NCI-H345 treated with DMSO at 0.1 percent for 48 hours (cell line): ENCODE measurements at regions not wholly inside any gene's neighbourhood (a gene's known extent, or its start where the extent isn't known, plus 50 kb on each side); places are given as distances from the start of the nearest gene placed in this dataset.
"Not testable (repeated sequence)": the region's sequence is repeated elsewhere in the genome, so short reads cannot be mapped to it uniquely, and the experiment has no call there.

ENCODE experiments used
- DNase-seq: peaks from one replicate; lab custom pipeline; 2025; ENCODE audit not compliant: unreplicated experiment; lab: John Stamatoyannopoulos, UW

DNA sequence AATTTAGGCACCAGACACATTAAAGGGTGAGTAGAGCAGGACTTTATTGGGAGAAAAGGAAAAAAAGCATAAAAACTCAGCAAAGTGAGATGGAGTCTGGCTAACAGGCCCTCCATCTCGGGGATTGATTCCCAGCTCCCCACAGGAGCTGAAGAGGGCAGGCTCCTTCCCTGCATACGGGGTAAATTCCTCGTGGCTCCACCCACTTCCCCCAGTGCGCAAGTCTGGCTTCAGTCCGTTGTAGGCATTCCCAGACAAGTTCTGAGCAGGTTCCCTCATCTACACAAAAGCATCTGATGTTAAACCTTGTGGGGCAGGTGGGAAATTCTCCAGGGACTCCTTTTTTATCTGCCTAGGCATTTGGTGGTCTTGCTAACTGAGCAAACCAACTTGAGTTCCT lies 722.6 kb downstream of the ZNF385D start:
- DNase-seq, result no peak

DNA sequence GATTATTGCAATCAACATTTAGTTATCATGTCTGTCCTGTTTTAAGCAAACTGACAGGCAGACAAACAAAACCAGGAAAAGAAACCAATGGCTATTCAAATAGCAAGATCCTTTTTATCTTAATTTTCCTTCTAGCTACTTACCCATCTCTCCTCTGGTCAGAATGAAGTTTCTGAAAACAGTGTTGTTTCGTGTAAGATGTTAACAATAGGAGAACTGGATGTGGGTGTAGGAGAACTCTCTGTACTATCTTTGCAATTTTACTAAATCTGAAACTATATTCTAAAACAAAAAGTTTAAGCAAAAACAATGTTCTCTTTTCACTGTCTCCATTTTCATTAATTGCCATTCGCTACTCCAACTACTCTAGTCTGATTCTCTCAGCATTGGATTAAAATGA lies 726.4 kb downstream of the ZNF385D start:
- no peak for DNase-seq

DNA sequence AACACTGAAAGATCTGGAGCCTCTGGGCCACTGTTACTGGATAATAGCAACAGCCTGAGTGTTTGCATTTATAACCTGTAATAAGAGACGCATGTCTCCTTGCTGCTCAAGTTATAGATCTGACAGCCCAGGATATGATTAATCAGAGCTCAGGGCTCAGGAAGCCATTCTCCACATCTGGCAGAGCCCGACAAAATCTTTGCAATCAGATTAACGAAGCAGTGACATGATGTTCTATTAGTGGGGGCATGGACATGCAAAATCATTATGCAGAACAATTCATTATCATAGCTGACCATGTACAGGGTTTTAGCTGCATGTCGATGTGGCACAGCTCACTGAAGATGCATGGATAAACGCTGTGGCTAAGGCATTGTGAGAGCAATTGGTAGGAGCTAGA lies 730.3 kb downstream of the ZNF385D start:
- no peak for DNase-seq

GRCh38 chr3:21020043-21020442 lies 731.0 kb downstream of the ZNF385D start:
- no peak for DNase-seq

DNA sequence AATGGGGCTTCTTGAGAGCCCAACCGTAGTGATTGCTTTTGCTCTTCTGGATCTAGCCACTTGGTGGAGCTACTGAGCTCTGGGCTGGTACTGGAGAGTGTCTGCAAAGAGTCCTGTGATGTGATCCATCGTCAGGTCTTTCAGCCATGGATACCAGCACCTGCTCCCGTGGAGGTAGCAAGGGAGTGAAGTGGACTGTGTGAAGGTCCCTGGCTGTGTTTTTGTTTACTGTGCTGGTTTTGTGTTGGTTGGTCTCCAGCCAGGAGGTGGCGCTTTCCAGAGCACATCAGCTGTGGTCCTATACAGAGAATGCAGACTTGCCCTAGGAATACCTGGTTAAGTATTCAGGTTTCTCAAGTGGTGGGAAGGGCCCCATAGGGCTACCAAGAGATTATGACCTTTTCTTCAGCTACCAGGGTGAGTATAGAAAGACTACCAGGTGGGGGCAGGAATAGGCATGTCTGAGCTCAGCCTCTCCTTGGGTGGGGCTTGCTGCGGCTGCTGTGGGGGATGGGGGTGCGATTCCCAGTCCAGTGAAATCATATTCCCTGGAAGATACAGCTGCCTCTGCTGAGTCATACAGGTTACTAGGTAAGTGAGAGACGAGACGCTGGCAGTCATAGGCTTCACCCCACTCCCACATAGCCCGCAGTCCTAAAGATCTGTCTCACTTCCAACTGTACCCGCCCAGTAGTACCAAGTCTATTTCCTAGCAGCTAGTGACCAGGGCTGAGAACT lies 733.7 kb downstream of the ZNF385D start:
- DNase-seq, result no peak

GRCh38 chr3:21013566-21013965 lies 737.4 kb downstream of the ZNF385D start:
- no peak for DNase-seq

DNA sequence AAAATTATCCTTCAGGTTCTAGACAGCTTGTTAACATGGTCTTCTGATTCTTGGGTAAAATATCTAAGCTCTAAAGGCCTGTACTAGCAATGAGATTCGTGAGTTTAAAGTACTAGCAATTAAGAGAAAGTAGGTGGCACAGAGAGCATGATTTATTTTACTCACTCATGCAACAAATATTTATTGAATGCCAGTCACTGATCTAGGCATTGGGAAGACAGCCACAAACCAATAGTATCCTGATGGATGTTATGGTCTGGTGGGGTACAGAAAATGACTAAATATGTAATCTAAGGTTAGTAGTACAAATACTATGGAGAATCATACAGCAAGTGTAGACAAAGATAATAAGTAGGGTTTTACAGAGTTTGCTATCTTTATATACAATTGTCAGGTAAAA lies 751.3 kb downstream of the ZNF385D start:
- DNase-seq, result no peak

DNA sequence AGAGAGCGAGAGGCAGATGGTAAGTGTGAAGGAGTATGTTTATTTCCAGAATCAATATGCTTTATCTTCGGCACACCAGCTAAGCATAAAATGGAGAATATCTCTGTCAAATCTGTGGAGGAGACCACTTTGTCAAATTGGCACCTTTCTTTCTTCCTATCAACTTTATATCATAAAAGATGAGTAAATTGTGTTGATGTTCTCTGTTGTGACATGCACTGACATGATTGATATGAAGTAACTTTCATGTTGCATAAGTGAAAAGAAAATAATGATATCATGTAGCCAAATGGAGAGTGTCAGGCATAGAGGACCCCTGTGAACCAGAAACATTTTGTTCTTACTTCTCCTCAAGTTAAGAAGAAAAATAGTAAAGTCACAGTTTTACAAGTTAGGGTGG lies 753.8 kb downstream of the ZNF385D start:
- DNase-seq, result no peak

- DNase-seq, result no peak
Measured at GRCh38 chr3:20990896-20991295, 760.1 kb downstream of the ZNF385D start.

- not testable (repeated sequence) for DNase-seq
Measured at GRCh38 chr3:20989653-20990052, 761.4 kb downstream of the ZNF385D start.

DNA sequence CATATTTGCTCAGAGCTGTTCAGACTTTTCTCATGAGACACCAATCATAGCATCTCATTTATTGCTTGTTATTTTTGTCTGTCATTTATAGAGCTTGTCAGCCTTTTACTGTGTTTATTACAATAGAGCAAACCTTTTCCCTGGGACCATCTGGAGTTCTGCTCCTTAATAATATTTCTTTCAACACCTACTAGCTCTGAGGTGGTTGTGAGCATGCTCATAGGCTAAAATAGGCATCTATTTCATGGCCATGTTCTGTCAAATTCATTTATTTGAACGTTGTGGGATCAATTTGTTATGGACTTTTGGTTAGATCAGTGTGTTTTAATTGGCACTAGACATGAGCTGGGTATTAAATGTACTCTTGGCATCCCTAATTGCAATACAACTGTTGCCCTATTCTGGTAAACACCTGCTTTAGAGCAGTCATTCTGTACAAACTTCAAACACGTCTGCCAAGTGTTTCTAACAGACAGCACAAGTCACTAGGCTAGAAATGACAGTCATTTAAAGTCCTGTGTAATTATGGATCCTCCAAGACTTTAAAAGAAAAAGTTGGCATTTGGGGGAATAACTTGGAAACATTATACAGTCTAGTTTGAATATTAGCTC lies 766.3 kb downstream of the ZNF385D start:
- DNase-seq, result no peak

GRCh38 chr3:20975188-20975651 lies 775.8 kb downstream of the ZNF385D start:
- DNase-seq, result no peak

GRCh38 chr3:20974396-20974795 lies 776.6 kb downstream of the ZNF385D start:
- DNase-seq, result no peak

DNA sequence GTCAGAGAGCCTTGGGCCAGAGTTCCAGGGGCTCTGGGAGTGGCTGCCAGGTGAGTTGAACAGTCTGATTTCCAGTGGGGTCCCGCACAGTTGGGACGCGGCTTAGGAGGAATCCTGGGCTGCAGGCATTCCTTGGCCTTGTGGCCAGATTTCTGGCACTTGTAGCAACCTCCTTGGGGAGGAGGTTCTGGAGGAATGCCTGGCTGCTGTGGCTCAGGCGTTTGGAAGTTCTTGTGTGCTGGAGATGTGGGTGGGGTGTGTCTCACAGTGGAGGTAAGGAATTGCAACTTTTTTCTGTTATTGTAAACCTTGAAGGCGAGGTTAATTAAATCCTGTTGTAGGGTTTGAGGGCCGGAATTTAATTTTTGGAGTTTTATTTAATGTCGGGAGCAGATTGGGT lies 780.2 kb downstream of the ZNF385D start:
- DNase-seq, result not testable (repeated sequence)

GRCh38 chr3:20967485-20967884 lies 781.5 kb upstream of the SGO1 start:
- DNase-seq, result not testable (repeated sequence)

DNA sequence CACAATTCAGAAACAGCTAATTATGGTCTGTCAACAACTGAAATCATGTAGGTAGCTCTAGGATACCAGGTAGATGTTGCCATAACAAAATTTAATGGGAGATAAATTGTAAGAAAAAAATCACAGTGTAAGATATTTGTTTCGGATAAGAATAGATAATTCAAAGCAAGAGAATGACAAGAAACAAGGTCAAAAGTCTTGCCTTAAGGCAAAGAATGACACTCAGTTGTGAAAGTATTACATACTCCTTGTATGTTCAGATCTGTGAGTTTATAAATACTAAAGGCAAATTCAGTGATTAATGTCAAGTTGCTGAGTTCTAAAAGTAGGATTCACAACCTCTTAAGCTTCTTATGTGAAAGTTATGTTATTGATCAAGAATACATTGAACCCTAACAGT lies 772.2 kb upstream of the SGO1 start:
- DNase-seq, result no peak

- DNase-seq, result no peak
Measured at GRCh38 chr3:20945892-20946291, 759.9 kb upstream of the SGO1 start.

DNA sequence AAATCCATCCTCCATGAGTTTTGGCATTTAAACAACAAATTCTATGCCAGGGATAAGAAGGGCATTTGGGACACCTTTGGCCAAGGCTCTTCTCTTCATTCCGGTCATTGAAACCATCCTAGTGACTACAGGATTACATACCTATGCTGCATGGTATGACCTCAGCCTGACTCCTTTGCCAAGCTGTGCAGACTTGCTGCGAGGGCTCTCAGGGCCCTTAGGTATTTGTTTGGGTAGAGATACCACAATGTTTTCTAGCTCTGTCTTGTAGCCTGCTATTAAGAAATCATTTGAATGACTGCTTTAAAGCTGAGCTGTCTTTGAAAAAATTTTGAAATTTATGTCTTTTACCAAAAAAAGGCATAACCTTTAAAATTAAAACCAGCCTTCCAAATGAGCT lies 749.8 kb upstream of the SGO1 start:
- DNase-seq, result no peak

DNA sequence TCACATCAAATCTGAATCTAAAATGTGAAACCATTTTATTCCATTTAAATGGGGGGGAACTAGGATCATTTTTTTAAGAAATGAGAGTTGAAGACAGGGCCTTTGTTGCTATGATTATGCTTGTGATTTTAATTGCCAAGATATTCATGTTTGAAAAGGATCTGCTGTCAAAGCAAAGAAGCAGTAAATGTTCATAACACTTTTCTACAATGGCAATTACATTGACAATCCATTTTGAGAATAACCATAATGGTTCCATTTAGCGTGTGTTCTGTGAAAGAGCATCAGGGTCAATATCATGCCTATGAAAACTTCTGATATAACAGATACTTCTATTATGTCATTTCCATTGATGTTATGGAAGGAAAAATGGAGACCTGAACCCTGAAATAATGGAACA lies 745.8 kb upstream of the SGO1 start:
- no peak for DNase-seq

DNA sequence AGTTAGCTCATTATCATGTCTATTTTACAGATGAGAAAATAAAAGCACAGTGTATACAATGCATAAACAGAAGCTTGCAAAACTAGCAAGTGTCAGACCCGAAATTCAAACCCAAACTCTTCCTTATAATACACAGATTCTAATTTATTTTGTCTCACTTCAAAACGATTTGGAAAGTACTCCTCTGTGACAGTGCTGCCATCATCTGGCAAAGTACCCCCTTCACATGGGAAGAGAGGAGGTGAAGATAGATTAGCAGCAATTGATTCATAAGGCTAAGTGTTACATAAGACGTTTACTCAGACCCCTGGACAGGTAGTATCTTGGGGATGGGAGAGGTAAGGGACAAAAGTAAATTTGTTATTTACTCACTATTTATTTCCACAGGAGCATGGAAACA lies 744.0 kb upstream of the SGO1 start:
- DNase-seq, result no peak

DNA sequence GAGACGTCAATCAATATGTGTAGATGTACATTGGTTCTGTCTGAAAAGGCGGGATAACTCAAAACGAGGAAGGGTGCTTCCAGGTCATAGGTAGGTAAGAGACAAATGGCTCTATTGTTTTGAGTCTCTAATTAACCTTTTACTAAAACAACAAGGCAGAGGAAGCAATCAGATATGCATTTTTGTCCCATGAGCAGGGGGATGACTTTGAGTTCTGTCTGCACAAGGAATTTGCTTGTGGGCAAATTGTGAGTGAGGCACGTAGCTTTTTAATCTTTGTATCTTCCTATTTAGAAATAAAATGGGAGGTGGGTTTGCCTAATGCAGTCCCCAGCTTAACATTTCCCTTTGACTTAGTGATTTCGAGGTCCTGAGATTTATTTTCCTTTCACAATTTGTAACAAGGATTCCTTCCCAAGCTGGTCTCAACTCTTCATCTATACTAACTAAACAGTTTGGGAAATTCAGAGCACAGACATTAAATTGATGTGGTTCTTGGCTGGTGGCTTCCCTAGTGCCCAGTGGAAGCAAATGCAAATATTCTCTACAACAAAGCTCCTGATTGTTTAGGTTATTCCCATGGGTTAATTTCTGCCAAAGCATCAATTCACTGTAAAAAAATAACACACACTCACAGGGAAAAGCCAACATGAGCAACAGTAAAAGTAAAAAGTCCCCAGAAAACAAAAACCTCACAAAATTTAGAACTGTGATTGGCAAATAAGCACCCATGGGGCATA lies 738.8 kb upstream of the SGO1 start:
- no peak for DNase-seq

DNA sequence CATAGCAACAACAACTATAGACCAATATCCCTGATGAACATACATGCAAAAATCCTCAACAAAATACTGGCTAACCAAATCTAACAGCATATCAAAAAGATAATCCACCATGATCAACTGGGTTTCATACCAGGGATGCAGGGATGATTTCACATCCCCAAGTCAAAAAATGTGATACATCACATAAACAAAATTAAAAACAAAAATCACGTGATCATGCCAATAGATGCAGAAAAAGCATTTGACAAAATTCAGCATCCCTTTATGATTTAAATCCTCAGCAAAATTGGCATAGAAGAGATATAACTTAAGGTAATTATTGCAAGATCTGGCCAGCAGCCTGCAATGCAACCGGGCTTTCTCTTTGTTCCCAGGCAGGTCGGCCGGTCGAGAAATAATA lies 735.1 kb upstream of the SGO1 start:
- DNase-seq, result not testable (repeated sequence)
